IMR-90 (cell line): ENCODE measurements at regions not wholly inside any gene's neighbourhood (a gene's known extent, or its start where the extent isn't known, plus 50 kb on each side); places are given as distances from the start of the nearest gene placed in this dataset.

Source experiments
- CEBPB ChIP-seq: IDR thresholded peaks from 2 replicates; pipeline ENCODE4 v1.6.1; 2012; ENCODE audit warnings: low read depth, low read length, improper control_type of control experiment
- CTCF ChIP-seq: conservative IDR thresholded peaks from 2 replicates; pipeline ENCODE4 v1.5.1; 2012; ENCODE audit warnings: mild to moderate bottlenecking, low read depth, low read length, improper control_type of control experiment
- FOS ChIP-seq: fragments of 150-350 bp; IDR thresholded peaks from 2 replicates; pipeline ENCODE4 v1.6.1; 2016; ENCODE audit warnings: low read depth, low read length
- NFE2L2 ChIP-seq: fragments of 150-350 bp; IDR thresholded peaks from 2 replicates; pipeline ENCODE4 v1.6.1; 2016; ENCODE audit warnings: low read depth, mild to moderate bottlenecking, low read length
- USF2 ChIP-seq: fragments of 150-350 bp; IDR thresholded peaks from 2 replicates; pipeline ENCODE4 v1.6.1; 2017; ENCODE audit warnings: mild to moderate bottlenecking, antibody characterized with exemption, low read length, low read depth

- TF ChIP-seq CEBPB, result no peak
- TF ChIP-seq CTCF, result no peak
- TF ChIP-seq USF2, result no peak
- TF ChIP-seq NFE2L2, result no peak
- TF ChIP-seq FOS, result no peak
These were observed 147.3 kb downstream of the DLL1 start for GRCh38 chr6:170143401-170144150.
